Spleen (tissue), 7 donors: ENCODE measurements at regions not wholly inside any gene's neighbourhood (a gene's known extent, or its start where the extent isn't known, plus 50 kb on each side); places are given as distances from the start of the nearest gene placed in this dataset.

Experiments
- CTCF ChIP-seq, 11 experiments: fragments of 200-600 bp in 7 of 11; fragments of 450-650 bp in 4 of 11; sonication (generic) in 4 of 11; IDR thresholded peaks in 8 of 11; conservative IDR thresholded peaks in 3 of 11; 1 replicate in 7 of 11; 2 replicates in 4 of 11; pipeline versions ENCODE4 v1.4.0 to v1.8.0; 2016 to 2021; ENCODE audit warnings: antibody characterized with exemption in 11 of 11, inconsistent platforms in 4 of 11, mild to moderate bottlenecking in 1 of 11
- POLR2AphosphoS5 ChIP-seq, 3 donors: sonication (generic); formaldehyde crosslinking; IDR thresholded peaks; one replicate each; pipeline ENCODE4 v1.5.1; 2017; ENCODE audit warnings: antibody characterized with exemption in 3 of 3
- donor health status: DM: no; HTN: no; CAD: no; lungs with moderate emphysema.
- donor health status: DM: no; HTN: no; CAD: no.
- donor health status: DM: no; HTN: no; CAD: no.

GRCh38 chrX:125262836-125263235 is 56.8 kb upstream of the TEX13C start:
- TF ChIP-seq CTCF (IDR thresholded peaks at IDR 0.05 in 8 of 11, conservative IDR thresholded peaks at IDR 0.05 in 3 of 11) (no peak), POLR2AphosphoS5 (IDR thresholded peaks at IDR 0.05) (no peak)
